HepG2 (cell line): ENCODE measurements at regions not wholly inside any gene's neighbourhood (a gene's known extent, or its start where the extent isn't known, plus 50 kb on each side); places are given as distances from the start of the nearest gene placed in this dataset.

ENCODE experiments used
- ATAC-seq: fragments of 200-7000 bp; cut with Tn5 transposase; 3 replicates; pipeline ENCODE4 v1.9.1; 2020; ENCODE audit warnings: mild to moderate bottlenecking, moderate library complexity
- BruUV-seq: library from RNA; stranded (reverse); fragments of 400-500 nt; replicated peaks from 2 replicates; lab custom pipeline; 2021; lab: Mats Ljungman, UMichigan
- CTCF ChIA-PET: fragments of 300-600 bp; formaldehyde crosslinking; extraction: SDS; loops from one replicate; lab custom pipeline; 2021; ENCODE audit warnings: low total read pairs, inconsistent platforms, low intra/inter-chr PET ratio; lab: Yijun Ruan, JAX
- POLR2A ChIA-PET: fragments of 350-600 bp; sonication (Branson Sonifier 250); formaldehyde crosslinking; loops from one replicate; lab custom pipeline; 2020; ENCODE audit warnings: antibody characterized with exemption, inconsistent platforms; lab: Yijun Ruan, JAX
- DNase-seq: peaks from one replicate; pipeline ENCODE4 v3.0.0-alpha.2; 2015; ENCODE audit warnings: low spot score
- FAIRE-seq: peaks from 3 replicates; lab custom pipeline; 2011; peaks lifted over from hg19 to GRCh38; lab: Jason Lieb, UNC
- H2AFZ ChIP-seq: one replicate; pipeline ENCODE4 v1.6.1; 2011; ENCODE audit warnings: low read length, inconsistent platforms
- H3K27ac ChIP-seq: fragments of 300-600 bp; 3 replicates; pipeline ENCODE4 v1.8.0; 2011; ENCODE audit warnings: mixed run types, mild to moderate bottlenecking, mixed read lengths, low read length, inconsistent platforms; ENCODE audit not compliant: insufficient read depth; ENCODE audit errors: extremely low read length
- H3K27me3 ChIP-seq, 2 experiments: fragments of 200-600 bp in 1 of 2; 2 replicates in 1 of 2; 3 replicates in 1 of 2; pipeline versions ENCODE4 v1.6.0 to v1.8.0; 2011; ENCODE audit warnings: low read length in 2 of 2, mild to moderate bottlenecking in 2 of 2, moderate library complexity in 2 of 2, inconsistent platforms in 1 of 2; ENCODE audit not compliant: insufficient read depth in 2 of 2, control insufficient read depth in 1 of 2
- H3K36me3 ChIP-seq, 2 experiments: fragments of 200-600 bp in 1 of 2; replicated peaks in 1 of 2; 2 replicates in 1 of 2; 3 replicates in 1 of 2; pipeline versions ENCODE4 v1.5.1 to v1.8.0; 2011; ENCODE audit warnings: low read length in 2 of 2, inconsistent platforms in 1 of 2; ENCODE audit not compliant: insufficient read depth in 2 of 2, control insufficient read depth in 1 of 2
- H3K4me1 ChIP-seq: 2 replicates; pipeline ENCODE4 v1.5.1; 2012; ENCODE audit warnings: low read length, inconsistent platforms; ENCODE audit not compliant: insufficient read depth
- H3K4me2 ChIP-seq: 2 replicates; pipeline ENCODE4 v1.6.0; 2011; ENCODE audit warnings: low read depth, low read length, inconsistent platforms
- H3K4me3 ChIP-seq, 3 experiments: fragments of 200-600 bp in 1 of 3; sonication (generic), shearing (Covaris generic) in 1 of 3; replicated peaks in 1 of 3; 2 replicates each; pipeline ENCODE4 v1.5.1; 2011 to 2016; ENCODE audit warnings: low read length in 3 of 3, inconsistent platforms in 2 of 3, low read depth in 2 of 3, mild to moderate bottlenecking in 2 of 3, control low read depth in 1 of 3, mixed read lengths in 1 of 3; ENCODE audit not compliant: insufficient read depth in 1 of 3
- H3K79me2 ChIP-seq: one replicate; pipeline ENCODE4 v1.6.1; 2011; ENCODE audit warnings: low read length, inconsistent platforms; ENCODE audit not compliant: insufficient read depth
- H3K9ac ChIP-seq: 2 replicates; pipeline ENCODE4 v1.6.0; 2011; ENCODE audit warnings: mild to moderate bottlenecking, low read depth, low read length, inconsistent platforms; ENCODE audit not compliant: insufficient read depth
- H3K9me3 ChIP-seq: 2 replicates; pipeline ENCODE4 v1.5.1; 2012; ENCODE audit warnings: mild to moderate bottlenecking, low read length
- H4K20me1 ChIP-seq: 2 replicates; pipeline ENCODE4 v1.6.0; 2011; ENCODE audit warnings: inconsistent platforms, mild to moderate bottlenecking, low read length, moderate library complexity; ENCODE audit not compliant: insufficient read depth
- CREB1 ChIP-seq, 2 experiments: fragments of 450-650 bp in 1 of 2; IDR thresholded peaks; 2 replicates each; pipeline ENCODE4 v1.6.1; 2016 to 2017; ENCODE audit warnings: control low read depth in 1 of 2, mild to moderate bottlenecking in 1 of 2, missing compliant biosample characterization in 1 of 2, missing genetic modification characterization in 1 of 2
- DNMT1 ChIP-seq: sonication (generic); formaldehyde crosslinking; IDR thresholded peaks from 2 replicates; pipeline ENCODE4 v1.5.1; 2020; ENCODE audit warnings: mild to moderate bottlenecking, missing genetic modification reagents
- FOXC1 ChIP-seq: sonication (generic); formaldehyde crosslinking; IDR thresholded peaks from 2 replicates; pipeline ENCODE4 v1.8.0; 2022; ENCODE audit warnings: mild to moderate bottlenecking, missing genetic modification reagents, borderline replicate concordance
- HOXA7 ChIP-seq: sonication (generic); formaldehyde crosslinking; IDR thresholded peaks from 2 replicates; pipeline ENCODE4 v1.8.1; 2022; ENCODE audit warnings: mild to moderate bottlenecking, missing genetic modification reagents, moderate library complexity
- KLF11 ChIP-seq: IDR thresholded peaks from 2 replicates; pipeline ENCODE4 v1.6.1; 2016; ENCODE audit warnings: missing compliant biosample characterization
- NFYB ChIP-seq: sonication (generic); formaldehyde crosslinking; IDR thresholded peaks from 2 replicates; pipeline ENCODE4 v1.4.0; 2020; ENCODE audit warnings: missing genetic modification reagents
- RAD51 ChIP-seq: fragments of 450-650 bp; IDR thresholded peaks from 2 replicates; pipeline ENCODE4 v1.6.1; 2016; ENCODE audit warnings: borderline replicate concordance
- RARG ChIP-seq: sonication (generic); formaldehyde crosslinking; IDR thresholded peaks from 2 replicates; pipeline ENCODE4 v1.4.0; 2020; ENCODE audit warnings: low read depth, mild to moderate bottlenecking, missing genetic modification reagents
- SNAI1 ChIP-seq: sonication (generic); formaldehyde crosslinking; IDR thresholded peaks from 2 replicates; pipeline ENCODE4 v1.5.0; 2020; ENCODE audit warnings: mild to moderate bottlenecking, missing genetic modification reagents, borderline replicate concordance
- SYNCRIP ChIP-seq: fragments of 200-400 bp; formaldehyde crosslinking; IDR thresholded peaks from 2 replicates; pipeline ENCODE4 v1.6.1; 2018; ENCODE audit warnings: mild to moderate bottlenecking, low read depth, low read length; ENCODE audit not compliant: insufficient read depth
- TMF1 ChIP-seq: sonication (generic); formaldehyde crosslinking; IDR thresholded peaks from 2 replicates; pipeline ENCODE4 v1.8.1; 2022; ENCODE audit warnings: low read depth, missing genetic modification reagents
- ZNF136 ChIP-seq: sonication (generic); formaldehyde crosslinking; IDR thresholded peaks from 2 replicates; pipeline ENCODE4 v1.8.1; 2022; ENCODE audit warnings: low read depth, mild to moderate bottlenecking, moderate library complexity, missing genetic modification reagents
- ZNF17 ChIP-seq: sonication (generic); formaldehyde crosslinking; IDR thresholded peaks from 2 replicates; pipeline ENCODE4 v1.5.0; 2020; ENCODE audit warnings: mild to moderate bottlenecking, missing genetic modification reagents
- ZNF30 ChIP-seq: sonication (generic); formaldehyde crosslinking; IDR thresholded peaks from 2 replicates; pipeline ENCODE4 v1.5.0; 2020; ENCODE audit warnings: mild to moderate bottlenecking, missing genetic modification reagents
- ZNF333 ChIP-seq: sonication (generic); formaldehyde crosslinking; IDR thresholded peaks from 2 replicates; pipeline ENCODE4 v1.4.0; 2020; ENCODE audit warnings: mild to moderate bottlenecking, missing genetic modification reagents, borderline replicate concordance
- ZNF383 ChIP-seq: sonication (generic); formaldehyde crosslinking; IDR thresholded peaks from 2 replicates; pipeline ENCODE4 v1.4.0; 2020; ENCODE audit warnings: missing genetic modification reagents, mild to moderate bottlenecking, borderline replicate concordance
- ZNF782 ChIP-seq: sonication (generic); formaldehyde crosslinking; IDR thresholded peaks from 2 replicates; pipeline ENCODE4 v1.4.0; 2020; ENCODE audit warnings: missing genetic modification reagents, mild to moderate bottlenecking, borderline replicate concordance
- ZNF891 ChIP-seq: sonication (generic); formaldehyde crosslinking; IDR thresholded peaks from 2 replicates; pipeline ENCODE4 v1.5.0; 2020; ENCODE audit warnings: mild to moderate bottlenecking, missing genetic modification reagents
- WGBS: methylation state at CpG from one replicate; pipeline ENCODE4 v1.1.6; 2017; ENCODE audit warnings: low lambda C conversion rate; 5-methylcytosine and 5-hydroxymethylcytosine counted together
- in situ Hi-C: cut with HindIII; loops from 2 replicates; pipeline ENCODE4 v1.10.0; 2017; ENCODE audit warnings: low pct_unique_long_range_greater_than_20kb; ENCODE audit not compliant: extremely low pct_ligation_motif_present
- intact Hi-C: fragments of 100-400 bp; cut with micrococcal nuclease; formaldehyde crosslinking; loops from one replicate; pipeline ENCODE4 v1.10.0; 2022; ENCODE audit not compliant: unreplicated experiment
- TF ChIP-seq, protein P1 (sequence below): sonication (generic); formaldehyde crosslinking; IDR thresholded peaks from 2 replicates; pipeline ENCODE4 v1.5.0; 2020; ENCODE audit warnings: mild to moderate bottlenecking, missing genetic modification reagents
- TF ChIP-seq, protein P2 (sequence below): sonication (generic); formaldehyde crosslinking; IDR thresholded peaks from 2 replicates; pipeline ENCODE4 v1.8.1; 2023; ENCODE audit warnings: mild to moderate bottlenecking, inconsistent platforms, moderate library complexity, missing genetic modification reagents, borderline replicate concordance

DNA sequence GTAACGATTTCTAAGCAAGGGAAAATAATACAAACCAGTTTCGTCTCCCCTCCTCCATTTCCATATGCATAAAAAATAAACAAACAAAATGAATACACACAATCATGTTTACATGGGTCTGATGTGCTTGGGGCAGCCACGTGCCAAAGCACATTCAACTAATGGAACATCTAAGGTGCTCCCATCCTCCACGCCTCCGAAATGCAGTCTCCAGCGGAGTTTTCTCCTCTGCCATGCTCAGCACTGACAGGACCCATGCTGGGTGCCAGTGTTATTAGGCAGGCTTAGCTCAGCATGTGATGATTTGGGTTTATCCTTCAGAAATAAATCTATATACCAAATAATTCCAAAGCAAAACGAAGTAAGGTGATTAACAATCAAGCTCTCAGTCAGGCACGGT lies 337.3 kb upstream of the ATP10A start:
- 2% methylated on average over 8 of the region's 8 CpGs for WGBS
- no peak overlapping the region for H3K4me3 ChIP-seq
- in situ Hi-C loops (no loop called here), intact Hi-C loops (no loop called here)
- H3K4me1 ChIP-seq, result no peaks in the 10 kb centered on the region
- ChIA-PET POLR2A (no interaction called here), CTCF (no interaction called here)
- H3K36me3 ChIP-seq, result no peaks in the 10 kb centered on the region
- no peak overlapping the region for H3K9ac ChIP-seq
- no peak overlapping the region for H3K27ac ChIP-seq
- H3K27me3 ChIP-seq, result no peaks in the 10 kb centered on the region
- peaks cover 47% of the 10 kb centered on the region for H3K9me3 ChIP-seq
- TF ChIP-seq HOXA7 (CRISPR knock-in tag), result no peak
- TF ChIP-seq ZNF383 (CRISPR knock-in tag), result no peak
- no peak for TF ChIP-seq NFYB (CRISPR knock-in tag)
- no peak for TF ChIP-seq SNAI1
- TF ChIP-seq SYNCRIP, result no peak
- no peak for TF ChIP-seq CREB1 (IDR thresholded peaks at IDR 0.05)
- TF ChIP-seq CREB1 (CRISPR knock-in tag; IDR thresholded peaks at IDR 0.05), result no peak
- no peak for TF ChIP-seq DNMT1
- TF ChIP-seq ZNF30 (CRISPR knock-in tag), result no peak
- no peak for TF ChIP-seq ZNF136
- TF ChIP-seq, protein P1, sequence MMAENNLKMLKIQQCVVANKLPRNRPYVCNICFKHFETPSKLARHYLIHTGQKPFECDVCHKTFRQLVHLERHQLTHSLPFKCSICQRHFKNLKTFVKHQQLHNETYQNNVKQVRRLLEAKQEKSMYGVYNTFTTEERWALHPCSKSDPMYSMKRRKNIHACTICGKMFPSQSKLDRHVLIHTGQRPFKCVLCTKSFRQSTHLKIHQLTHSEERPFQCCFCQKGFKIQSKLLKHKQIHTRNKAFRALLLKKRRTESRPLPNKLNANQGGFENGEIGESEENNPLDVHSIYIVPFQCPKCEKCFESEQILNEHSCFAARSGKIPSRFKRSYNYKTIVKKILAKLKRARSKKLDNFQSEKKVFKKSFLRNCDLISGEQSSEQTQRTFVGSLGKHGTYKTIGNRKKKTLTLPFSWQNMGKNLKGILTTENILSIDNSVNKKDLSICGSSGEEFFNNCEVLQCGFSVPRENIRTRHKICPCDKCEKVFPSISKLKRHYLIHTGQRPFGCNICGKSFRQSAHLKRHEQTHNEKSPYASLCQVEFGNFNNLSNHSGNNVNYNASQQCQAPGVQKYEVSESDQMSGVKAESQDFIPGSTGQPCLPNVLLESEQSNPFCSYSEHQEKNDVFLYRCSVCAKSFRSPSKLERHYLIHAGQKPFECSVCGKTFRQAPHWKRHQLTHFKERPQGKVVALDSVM, result no peak
- no peak for TF ChIP-seq TMF1
- no peak for TF ChIP-seq ZNF891 (CRISPR knock-in tag)
- TF ChIP-seq FOXC1 (CRISPR knock-in tag), result no peak
- no peak for TF ChIP-seq ZNF333 (CRISPR knock-in tag)
- no peak for TF ChIP-seq ZNF17 (CRISPR knock-in tag)
- TF ChIP-seq RARG (CRISPR knock-in tag), result no peak
- TF ChIP-seq ZNF782 (CRISPR knock-in tag), result no peak
- TF ChIP-seq RAD51, result no peak
- TF ChIP-seq KLF11, result no peak
- TF ChIP-seq, protein P2, sequence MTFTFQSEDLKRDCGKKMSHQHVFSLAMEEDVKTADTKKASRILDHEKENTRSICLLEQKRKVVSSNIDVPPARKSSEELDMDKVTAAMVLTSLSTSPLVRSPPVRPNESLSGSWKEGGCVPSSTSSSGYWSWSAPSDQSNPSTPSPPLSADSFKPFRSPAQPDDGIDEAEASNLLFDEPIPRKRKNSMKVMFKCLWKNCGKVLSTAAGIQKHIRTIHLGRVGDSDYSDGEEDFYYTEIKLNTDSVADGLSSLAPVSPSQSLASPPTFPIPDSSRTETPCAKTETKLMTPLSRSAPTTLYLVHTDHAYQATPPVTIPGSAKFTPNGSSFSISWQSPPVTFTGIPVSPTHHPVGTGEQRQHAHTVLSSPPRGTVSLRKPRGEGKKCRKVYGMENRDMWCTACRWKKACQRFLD (CRISPR knock-in tag), result no peak
- no TSS peak for BruUV-seq
- FAIRE-seq (no peak), ATAC-seq (no peak), DNase-seq (no peak)
- H3K79me2 ChIP-seq, result no peaks in the 10 kb centered on the region
- no peak overlapping the region for H2AFZ ChIP-seq
- H4K20me1 ChIP-seq, result no peaks in the 10 kb centered on the region
- H3K4me2 ChIP-seq, result no peak overlapping the region
